Limb (tissue), 2 donors: ENCODE measurements at regions not wholly inside any gene's neighbourhood (a gene's known extent, or its start where the extent isn't known, plus 50 kb on each side); places are given as distances from the start of the nearest gene placed in this dataset.
A peak's percentile ranks its signal among the peaks of the same experiment; 100 is the strongest.

Experiments
- DNase-seq, 2 donors: peaks; one replicate each; pipeline ENCODE4 v3.0.0-alpha.2; 2016; ENCODE audit errors: extremely low spot score in 2 of 2

- DNase-seq, result peak in 1 of 2 donors; percentile 54
Measured at GRCh38 chr2:39513641-39514094, 76.6 kb upstream of the MAP4K3 start.

DNA sequence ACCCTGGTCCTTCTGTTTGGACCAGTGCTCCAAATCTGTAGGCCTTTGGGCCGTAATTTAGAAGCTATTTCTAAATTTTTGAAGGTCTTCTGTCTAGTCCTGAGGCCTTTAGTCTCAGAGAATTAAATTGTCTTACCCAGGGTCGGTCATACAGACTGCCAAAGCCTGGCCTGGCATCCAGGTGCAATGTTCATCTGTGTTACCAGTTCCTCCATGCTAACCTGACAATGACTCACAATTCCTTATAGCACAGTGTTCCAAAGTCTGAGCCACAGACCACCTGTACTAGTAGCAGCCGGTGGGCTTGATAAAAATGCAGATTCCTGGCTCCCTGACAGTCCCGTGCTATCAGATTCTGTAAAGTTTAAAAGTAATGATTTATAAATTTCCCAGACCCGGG lies 77.7 kb upstream of the MAP4K3 start:
- DNase-seq, result no peak

GRCh38 chr2:39515273-39515896 lies 78.3 kb upstream of the MAP4K3 start:
- no peak for DNase-seq

DNA sequence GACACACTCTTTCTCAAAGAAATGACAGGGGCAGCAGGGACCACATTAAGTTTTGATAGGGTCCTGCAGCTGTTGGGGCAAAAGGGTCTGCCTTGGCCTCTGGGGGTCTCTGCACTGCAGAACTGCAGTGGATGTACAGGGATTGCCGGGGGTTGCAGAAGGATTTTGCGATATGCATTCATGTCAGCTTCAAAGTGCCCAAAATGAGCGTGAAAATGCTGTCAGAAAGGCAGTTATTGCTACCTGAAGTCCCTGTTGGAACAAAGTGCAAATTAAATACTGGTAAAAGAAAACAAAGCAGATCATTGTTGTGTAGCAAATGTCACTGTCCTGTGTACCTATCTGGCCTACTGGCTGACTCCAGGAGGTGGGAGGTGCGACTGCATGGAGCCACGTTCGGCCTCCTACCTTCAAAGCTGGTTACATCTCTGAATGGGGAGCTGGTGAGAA lies 78.8 kb upstream of the MAP4K3 start:
- no peak for DNase-seq

DNA sequence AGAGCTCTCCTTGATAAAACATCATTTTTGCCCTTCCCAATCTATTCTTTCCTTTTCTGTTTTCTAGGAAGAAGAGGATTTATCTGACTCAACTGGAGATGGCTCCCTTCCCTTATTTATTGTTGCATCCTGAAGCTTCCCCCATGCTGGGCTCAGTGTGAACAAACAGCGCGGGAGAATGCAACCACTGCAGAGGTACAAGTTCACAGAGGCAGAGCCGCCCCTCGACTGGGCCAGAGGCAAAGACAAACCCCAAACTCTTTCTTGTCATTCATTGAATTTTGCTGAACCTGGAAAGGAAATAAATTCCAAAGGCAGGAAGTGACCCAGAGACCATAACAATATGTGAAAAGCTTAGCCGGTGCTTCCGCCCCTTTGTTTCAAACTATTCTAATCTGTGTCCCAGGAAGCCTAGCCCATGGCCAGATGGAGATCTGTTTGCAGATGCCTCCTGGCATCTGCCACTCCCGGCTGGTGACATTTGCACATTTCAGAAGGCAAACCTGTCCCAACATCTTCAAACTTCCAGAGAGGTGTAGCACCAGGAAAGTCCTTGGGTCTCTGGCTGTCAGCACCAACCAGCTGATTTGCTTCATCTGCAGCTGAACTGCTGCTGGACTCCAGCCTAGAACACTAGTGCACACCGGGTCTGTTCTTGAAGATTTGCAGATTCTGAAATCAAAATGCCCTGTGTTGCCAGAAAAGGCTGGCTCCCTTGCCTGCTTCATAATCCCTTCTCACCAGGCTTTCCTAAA lies 79.4 kb upstream of the MAP4K3 start:
- no peak for DNase-seq

DNA sequence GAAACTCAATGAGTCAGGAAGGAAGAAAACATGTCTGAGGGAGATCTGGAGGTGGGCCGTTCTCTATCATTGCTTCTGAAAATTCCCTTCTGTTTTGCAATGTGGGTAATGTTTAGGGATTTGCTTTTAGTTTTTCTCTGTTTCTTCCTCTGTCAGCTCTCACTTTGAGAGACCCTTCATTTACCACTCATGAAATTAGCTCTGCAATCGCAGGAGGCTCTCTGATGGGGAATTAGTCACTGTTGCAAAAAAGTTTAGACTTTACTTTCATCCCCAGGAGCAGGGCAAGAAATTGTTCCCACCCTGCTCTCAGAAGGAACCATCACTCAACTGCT lies 80.0 kb upstream of the MAP4K3 start:
- DNase-seq, result no peak

GRCh38 chr2:39517622-39518021 lies 80.5 kb upstream of the MAP4K3 start:
- DNase-seq, result no peak

- DNase-seq, result no peak
Measured at GRCh38 chr2:39519886-39520285, 82.8 kb upstream of the MAP4K3 start.

- DNase-seq, result no peak
Measured at GRCh38 chr2:39521876-39522517, 84.9 kb upstream of the MAP4K3 start.

DNA sequence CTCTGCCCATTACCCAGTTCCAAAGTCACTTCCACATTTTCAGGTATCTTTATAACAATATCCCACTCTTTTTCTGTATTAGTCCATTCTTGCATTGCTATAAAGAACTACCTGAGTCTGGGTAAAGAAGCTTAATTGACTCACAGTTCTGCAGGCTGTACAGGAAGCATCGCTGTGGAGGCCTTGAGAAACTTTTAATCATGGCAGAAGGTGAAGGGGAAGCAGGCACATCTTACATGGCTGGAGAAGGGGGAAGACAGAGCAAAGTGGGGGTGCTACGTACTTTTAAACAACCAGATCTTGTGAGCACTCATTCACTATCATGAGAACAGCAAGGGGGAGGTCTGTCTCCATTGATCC lies 85.4 kb upstream of the MAP4K3 start:
- no peak for DNase-seq

DNA sequence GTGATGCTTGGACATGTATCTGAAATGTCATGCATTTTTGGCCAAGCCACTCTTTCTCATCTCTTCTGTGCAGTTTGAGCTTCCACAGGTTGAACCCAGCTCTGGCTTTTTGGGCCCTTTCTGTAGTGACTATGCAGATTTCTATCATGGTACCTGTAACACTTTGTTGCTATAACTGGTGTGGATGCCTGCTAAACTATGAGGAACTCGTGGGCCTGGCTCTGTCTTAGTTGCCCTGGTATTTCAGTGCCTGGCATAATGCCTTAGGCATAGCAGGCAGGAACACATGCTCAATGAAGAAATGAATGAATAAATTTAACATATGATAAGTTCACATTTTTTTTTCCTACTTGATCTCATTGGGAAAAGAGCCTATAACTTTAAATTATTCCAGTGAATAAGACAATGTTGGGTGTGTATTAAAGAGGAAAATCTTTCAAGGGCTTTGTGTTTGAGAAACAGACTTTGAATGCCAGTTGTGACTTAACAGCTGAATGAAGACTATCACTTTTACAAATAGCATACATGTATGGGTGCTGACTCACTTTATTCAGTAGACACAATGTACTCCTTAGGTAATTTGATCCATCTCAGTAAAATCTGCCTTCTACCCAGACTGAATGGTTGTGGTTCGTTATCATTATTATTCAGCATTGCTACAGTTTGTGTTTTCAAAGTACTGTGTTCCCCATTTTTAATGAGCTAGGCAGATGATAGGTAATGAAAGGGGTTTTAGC lies 86.4 kb upstream of the MAP4K3 start:
- DNase-seq, result no peak

- DNase-seq, result no peak
Measured at GRCh38 chr2:39524061-39524460, 87.0 kb upstream of the MAP4K3 start.

DNA sequence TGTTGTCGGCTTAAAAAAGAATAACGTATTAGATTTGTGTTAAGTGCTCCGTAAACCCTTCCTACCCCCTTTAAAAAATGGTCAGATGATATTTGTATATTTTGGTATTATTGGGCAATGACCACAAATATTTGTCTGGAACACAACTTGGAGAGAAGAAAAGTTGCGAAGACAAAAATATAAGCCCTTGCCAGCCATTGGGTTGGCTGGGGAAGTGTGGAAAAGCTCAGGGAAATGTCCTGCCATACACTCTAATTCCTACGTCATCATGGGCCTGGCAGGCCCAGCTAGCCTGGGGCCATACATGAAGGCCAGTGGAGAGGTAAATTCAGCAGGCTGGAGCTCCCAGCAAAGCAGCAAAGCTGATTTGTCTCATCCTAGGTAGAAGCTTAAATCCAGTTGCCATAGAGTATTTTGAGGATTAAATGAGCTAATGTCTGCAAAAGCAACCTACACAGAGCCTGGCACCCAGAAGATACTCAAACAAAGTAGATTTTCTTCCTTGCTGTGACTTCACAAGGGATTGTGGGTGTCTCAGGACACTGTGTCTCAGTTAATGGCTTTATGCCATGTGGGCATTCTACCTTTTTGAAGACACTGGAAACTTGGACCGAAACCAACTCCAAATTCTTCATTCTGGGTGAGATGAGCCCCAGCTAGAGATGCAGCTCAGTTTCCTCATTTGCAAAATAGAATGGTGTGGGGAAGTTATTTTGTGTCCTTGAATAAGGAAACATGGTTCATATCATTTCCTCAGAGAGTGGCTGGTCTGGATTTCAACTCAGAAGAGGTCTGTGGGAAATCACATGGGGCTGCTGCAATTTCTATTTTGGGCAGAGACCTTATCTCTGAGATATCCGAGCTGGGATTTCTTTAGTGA lies 87.9 kb upstream of the MAP4K3 start:
- DNase-seq, result no peak

- DNase-seq, result no peak
Measured at GRCh38 chr2:39525636-39526412, 88.7 kb upstream of the MAP4K3 start.

DNA sequence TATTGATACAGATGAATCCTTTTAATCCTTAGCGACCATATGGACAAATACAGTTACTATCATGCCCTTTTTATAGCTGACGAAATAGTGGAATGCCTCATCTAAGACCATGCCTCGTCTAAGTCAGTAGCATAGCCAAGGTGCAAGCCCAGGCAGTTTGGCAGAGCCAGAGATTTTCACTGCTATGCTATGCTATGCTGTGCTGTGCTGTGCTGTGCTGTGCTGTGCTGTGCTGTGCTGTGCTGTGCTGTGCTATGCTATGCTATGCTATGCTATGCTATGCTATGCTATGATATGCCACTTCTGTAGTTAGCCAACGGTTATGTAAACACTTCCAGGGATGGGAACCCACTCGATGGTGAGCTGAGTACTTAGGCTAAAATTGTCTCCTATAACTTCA lies 91.6 kb upstream of the MAP4K3 start:
- no peak for DNase-seq

DNA sequence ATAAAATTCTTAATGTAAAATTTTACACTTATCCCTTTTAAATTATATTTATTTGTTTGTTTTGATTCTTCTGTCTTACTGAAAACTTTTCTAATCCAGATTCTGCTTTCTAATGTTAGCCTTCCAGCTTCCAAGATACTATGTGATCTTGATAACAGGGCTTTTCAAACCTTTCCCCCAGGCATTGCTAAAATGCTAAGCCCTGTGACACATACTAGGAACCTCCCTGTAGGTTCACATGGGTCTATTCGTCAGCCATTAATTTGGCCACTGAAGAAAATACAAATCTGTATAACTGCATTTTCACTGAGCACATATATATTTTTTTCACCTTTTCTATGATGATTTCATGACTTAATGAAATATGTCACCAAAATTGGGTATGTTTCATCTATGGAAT lies 92.8 kb upstream of the MAP4K3 start:
- no peak for DNase-seq

GRCh38 chr2:39530411-39530866 lies 93.4 kb upstream of the MAP4K3 start:
- peak in 1 of 2 donors; percentile 49 for DNase-seq

DNA sequence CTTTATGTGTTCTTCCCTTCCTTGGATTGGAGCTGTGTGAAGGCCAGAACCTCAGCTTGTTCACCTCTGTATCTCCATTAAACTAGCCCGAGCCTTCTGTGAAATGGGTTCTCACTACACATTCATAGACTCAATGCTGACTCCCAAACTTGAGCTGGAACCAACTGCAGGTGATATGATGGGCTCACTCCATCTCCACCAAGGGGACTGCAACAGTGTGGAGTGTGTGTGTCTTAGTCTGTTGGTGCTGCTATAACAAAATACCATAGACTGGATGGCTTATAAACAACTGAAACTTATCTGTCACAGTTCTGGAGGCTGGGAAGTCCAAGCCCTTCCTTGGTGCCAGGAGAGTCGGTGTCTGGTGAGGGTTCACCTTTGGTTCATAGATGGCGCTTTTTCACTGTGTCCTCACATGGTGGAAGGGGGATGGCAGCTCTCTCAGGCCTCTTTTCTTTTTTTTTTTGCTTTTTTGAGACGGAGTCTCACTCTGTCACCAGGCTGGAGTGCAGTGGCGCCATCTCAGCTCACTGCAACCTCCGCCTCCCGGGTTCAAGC lies 94.2 kb upstream of the MAP4K3 start:
- DNase-seq, result no peak

DNA sequence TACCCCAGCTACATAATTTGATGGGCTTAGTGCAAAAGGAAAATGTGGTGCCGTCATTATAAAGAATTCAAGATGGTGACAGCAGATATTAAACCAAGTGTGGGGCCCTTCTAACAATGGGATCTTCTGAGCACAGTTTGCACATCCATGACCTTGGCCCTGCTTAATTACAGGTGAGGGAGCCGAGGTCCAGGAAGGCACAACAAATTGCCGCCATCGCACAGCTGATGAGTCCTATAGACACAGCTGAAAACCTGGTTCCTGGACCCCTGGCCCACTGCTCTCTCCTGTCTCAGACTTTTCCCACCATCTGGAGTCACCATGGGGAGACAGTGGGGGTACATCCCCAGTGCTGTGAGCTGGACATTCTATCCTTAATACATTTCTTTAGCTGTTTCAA lies 95.8 kb upstream of the MAP4K3 start:
- no peak for DNase-seq
